ENCODE measurements at regions not wholly inside any gene's neighbourhood (a gene's known extent, or its start where the extent isn't known, plus 50 kb on each side); places are given as distances from the start of the nearest gene placed in this dataset.

- ATAC-seq (ENCODE audit: insufficient read depth, low FRiP score) (no peak), DNase-seq (no peak)
- no peaks in the 10 kb centered on the region for H3K27me3 ChIP-seq (ENCODE audit: control insufficient read depth in 3 of 3, insufficient read depth in 3 of 3, low read length in 2 of 3)
- no peak overlapping the region for H3K27ac ChIP-seq (ENCODE audit: low read depth in 1 of 2, low read length in 1 of 2)
- TF ChIP-seq CTCF (IDR thresholded peaks at IDR 0.05; ENCODE audit: control extremely low read depth, extremely low read depth) = no peak
- no peak overlapping the region for H3K9ac ChIP-seq (ENCODE audit: insufficient read depth in 1 of 2, low read length in 2 of 2)
- H3K4me1 ChIP-seq (ENCODE audit: control insufficient read depth in 5 of 5, insufficient read depth in 5 of 5, low read length in 5 of 5) = peaks cover 0 to 2% (median 0%) of the 10 kb centered on the region in 5 donors
- H3K9me3 ChIP-seq (ENCODE audit: control insufficient read depth in 4 of 4, insufficient read depth in 3 of 4, low read length in 3 of 4) = no peaks in the 10 kb centered on the region
- WGBS, 2 donors = 93% methylated on average over 4 of the region's 4 CpGs
- H3K36me3 ChIP-seq (ENCODE audit: control insufficient read depth in 4 of 4, insufficient read depth in 4 of 4, low read length in 4 of 4) = no peaks in the 10 kb centered on the region
- no peak overlapping the region for H3K4me3 ChIP-seq
Observed at GRCh38 chr14:55899531-55899930, 218.7 kb upstream of the PELI2 start.

- H3K9me3 ChIP-seq (ENCODE audit: control insufficient read depth in 4 of 4, insufficient read depth in 3 of 4, low read length in 3 of 4) = no peaks in the 10 kb centered on the region
- ATAC-seq (ENCODE audit: insufficient read depth, low FRiP score) (no peak), DNase-seq (no peak)
- no peak overlapping the region for H3K4me3 ChIP-seq
- H3K9ac ChIP-seq (ENCODE audit: insufficient read depth in 1 of 2, low read length in 2 of 2) = no peak overlapping the region
- H3K27me3 ChIP-seq (ENCODE audit: control insufficient read depth in 3 of 3, insufficient read depth in 3 of 3, low read length in 2 of 3) = no peaks in the 10 kb centered on the region
- peaks cover 0 to 2% (median 0%) of the 10 kb centered on the region in 5 donors for H3K4me1 ChIP-seq (ENCODE audit: control insufficient read depth in 5 of 5, insufficient read depth in 5 of 5, low read length in 5 of 5)
- WGBS, 2 donors = 82 to 89% methylated on average over 2 of the region's 2 CpGs
- no peaks in the 10 kb centered on the region for H3K36me3 ChIP-seq (ENCODE audit: control insufficient read depth in 4 of 4, insufficient read depth in 4 of 4, low read length in 4 of 4)
- TF ChIP-seq CTCF (IDR thresholded peaks at IDR 0.05; ENCODE audit: control extremely low read depth, extremely low read depth) = no peak
- no peak overlapping the region for H3K27ac ChIP-seq (ENCODE audit: low read depth in 1 of 2, low read length in 1 of 2)
Observed at GRCh38 chr14:55900749-55901148, 217.5 kb upstream of the PELI2 start.

DNA sequence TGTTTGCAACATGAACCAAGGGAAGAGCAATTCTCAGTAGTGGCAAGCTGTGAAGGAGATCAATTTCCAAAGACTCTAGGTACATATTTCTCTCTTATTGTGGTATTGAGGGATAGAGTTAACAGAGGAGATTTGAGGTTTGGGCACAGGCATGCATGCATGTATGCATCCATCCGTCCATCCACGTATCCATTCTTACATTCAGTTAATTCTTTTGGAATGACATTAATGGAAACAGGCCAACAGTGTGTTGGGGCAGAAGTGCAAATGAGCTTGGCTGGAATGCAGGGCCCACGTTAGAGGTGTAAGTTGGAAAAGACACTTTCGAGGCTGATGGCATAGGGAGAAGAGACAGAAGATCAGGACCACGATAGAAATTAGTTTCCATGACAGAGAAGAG is 216.9 kb upstream of the PELI2 start:
- no peak overlapping the region for H3K27ac ChIP-seq (ENCODE audit: low read depth in 1 of 2, low read length in 1 of 2)
- ATAC-seq (ENCODE audit: insufficient read depth, low FRiP score) (no peak), DNase-seq (no peak)
- H3K36me3 ChIP-seq (ENCODE audit: control insufficient read depth in 4 of 4, insufficient read depth in 4 of 4, low read length in 4 of 4) = no peaks in the 10 kb centered on the region
- H3K4me1 ChIP-seq (ENCODE audit: control insufficient read depth in 5 of 5, insufficient read depth in 5 of 5, low read length in 5 of 5) = peaks cover 0 to 2% (median 0%) of the 10 kb centered on the region in 5 donors
- H3K9me3 ChIP-seq (ENCODE audit: control insufficient read depth in 4 of 4, insufficient read depth in 3 of 4, low read length in 3 of 4) = no peaks in the 10 kb centered on the region
- TF ChIP-seq CTCF (IDR thresholded peaks at IDR 0.05; ENCODE audit: control extremely low read depth, extremely low read depth) = no peak
- no peak overlapping the region for H3K4me3 ChIP-seq
- H3K9ac ChIP-seq (ENCODE audit: insufficient read depth in 1 of 2, low read length in 2 of 2) = no peak overlapping the region
- WGBS, 2 donors = 67 to 74% methylated on average over 5 of the region's 5 CpGs
- no peaks in the 10 kb centered on the region for H3K27me3 ChIP-seq (ENCODE audit: control insufficient read depth in 3 of 3, insufficient read depth in 3 of 3, low read length in 2 of 3)

DNA sequence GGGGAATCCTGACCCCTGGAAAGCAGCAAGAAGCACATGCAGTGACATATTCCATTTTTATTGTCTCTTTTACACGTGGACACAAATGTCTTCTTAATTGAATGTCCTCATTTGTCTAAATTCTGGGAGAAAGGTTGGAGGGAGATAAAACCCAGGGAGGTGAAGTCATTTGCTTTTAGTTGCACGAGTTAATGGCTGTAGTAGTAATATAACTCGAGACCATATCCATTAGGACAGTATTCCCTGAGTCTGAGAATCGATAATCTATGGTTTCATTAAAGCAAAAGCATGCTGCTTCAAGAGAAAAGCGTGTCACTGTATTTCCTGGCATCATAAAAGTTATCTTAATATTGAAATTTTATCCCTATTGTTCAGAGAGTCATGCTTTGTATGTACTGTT is 216.0 kb upstream of the PELI2 start:
- ATAC-seq (ENCODE audit: insufficient read depth, low FRiP score) (no peak), DNase-seq (no peak)
- H3K4me1 ChIP-seq (ENCODE audit: control insufficient read depth in 5 of 5, insufficient read depth in 5 of 5, low read length in 5 of 5) = peaks cover 0 to 2% (median 0%) of the 10 kb centered on the region in 5 donors
- H3K27ac ChIP-seq (ENCODE audit: low read depth in 1 of 2, low read length in 1 of 2) = no peak overlapping the region
- H3K36me3 ChIP-seq (ENCODE audit: control insufficient read depth in 4 of 4, insufficient read depth in 4 of 4, low read length in 4 of 4) = no peaks in the 10 kb centered on the region
- H3K9ac ChIP-seq (ENCODE audit: insufficient read depth in 1 of 2, low read length in 2 of 2) = no peak overlapping the region
- H3K27me3 ChIP-seq (ENCODE audit: control insufficient read depth in 3 of 3, insufficient read depth in 3 of 3, low read length in 2 of 3) = no peaks in the 10 kb centered on the region
- no peak for TF ChIP-seq CTCF (IDR thresholded peaks at IDR 0.05; ENCODE audit: control extremely low read depth, extremely low read depth)
- H3K4me3 ChIP-seq = no peak overlapping the region
- 66 to 68% methylated on average over 5 of the region's 5 CpGs for WGBS, 2 donors
- H3K9me3 ChIP-seq (ENCODE audit: control insufficient read depth in 4 of 4, insufficient read depth in 3 of 4, low read length in 3 of 4) = no peaks in the 10 kb centered on the region

Measured in lung (tissue), 11 donors.